GM23248 (cell line): ENCODE measurements at regions not wholly inside any gene's neighbourhood (a gene's known extent, or its start where the extent isn't known, plus 50 kb on each side); places are given as distances from the start of the nearest gene placed in this dataset.
A peak's percentile ranks its signal among the peaks of the same experiment; 100 is the strongest.

Source experiments
- DNase-seq: peaks from one replicate; pipeline ENCODE4 v3.0.0-alpha.2; 2015
- H2AFZ ChIP-seq: fragments of 200-600 bp; sonication (generic); 2 replicates; pipeline ENCODE4 v1.6.1; 2016; ENCODE audit warnings: antibody characterized with exemption
- H3F3A ChIP-seq: fragments of 200-600 bp; sonication (generic); 2 replicates; pipeline ENCODE4 v1.6.1; 2016; ENCODE audit warnings: mild to moderate bottlenecking, antibody characterized with exemption, mixed run types; ENCODE audit not compliant: insufficient read depth
- H3K27ac ChIP-seq: fragments of 200-600 bp; sonication (generic); 2 replicates; pipeline ENCODE4 v1.5.1; 2016; ENCODE audit warnings: mild to moderate bottlenecking
- H3K27me3 ChIP-seq: fragments of 200-600 bp; sonication (generic); replicated peaks from 2 replicates; pipeline ENCODE4 v1.6.1; 2016; ENCODE audit warnings: mild to moderate bottlenecking; ENCODE audit not compliant: insufficient read depth
- H3K36me3 ChIP-seq: fragments of 200-600 bp; sonication (generic); 2 replicates; pipeline ENCODE4 v1.6.1; 2016; ENCODE audit warnings: low read depth, mild to moderate bottlenecking
- H3K4me1 ChIP-seq: fragments of 200-600 bp; sonication (generic); 2 replicates; pipeline ENCODE4 v1.6.1; 2016; ENCODE audit warnings: mild to moderate bottlenecking; ENCODE audit not compliant: insufficient read depth
- H3K4me2 ChIP-seq: fragments of 200-600 bp; sonication (generic); one replicate; pipeline ENCODE4 v1.6.1; 2016; ENCODE audit warnings: mild to moderate bottlenecking; ENCODE audit not compliant: unreplicated experiment
- H3K4me3 ChIP-seq: fragments of 200-600 bp; sonication (generic); 2 replicates; pipeline ENCODE4 v1.5.1; 2016; ENCODE audit warnings: mild to moderate bottlenecking
- H3K79me2 ChIP-seq: fragments of 200-600 bp; sonication (generic); 2 replicates; pipeline ENCODE4 v1.6.1; 2016; ENCODE audit warnings: mild to moderate bottlenecking; ENCODE audit not compliant: insufficient read depth
- H3K9ac ChIP-seq: fragments of 200-600 bp; sonication (generic); 2 replicates; pipeline ENCODE4 v1.6.1; 2016; ENCODE audit warnings: mild to moderate bottlenecking
- H3K9me2 ChIP-seq: fragments of 200-600 bp; sonication (generic); 2 replicates; pipeline ENCODE4 v1.6.1; 2016; ENCODE audit warnings: mixed run types, mild to moderate bottlenecking, moderate library complexity; ENCODE audit not compliant: insufficient read depth
- H3K9me3 ChIP-seq: fragments of 200-600 bp; sonication (generic); one replicate; pipeline ENCODE4 v1.6.1; 2017; ENCODE audit warnings: low read depth
- H4K20me1 ChIP-seq: fragments of 200-600 bp; sonication (generic); 2 replicates; pipeline ENCODE4 v1.6.0; 2016; ENCODE audit not compliant: insufficient read depth
- EZH2 ChIP-seq: fragments of 200-600 bp; sonication (generic); IDR thresholded peaks from 2 replicates; pipeline ENCODE4 v1.6.1; 2018; ENCODE audit warnings: antibody characterized with exemption, mild to moderate bottlenecking; ENCODE audit not compliant: insufficient read depth, poor library complexity, severe bottlenecking
- EZH2phosphoT487 ChIP-seq: fragments of 200-600 bp; sonication (generic); IDR thresholded peaks from 2 replicates; pipeline ENCODE4 v1.6.1; 2018; ENCODE audit warnings: antibody characterized with exemption, moderate library complexity, mild to moderate bottlenecking, low read depth; ENCODE audit not compliant: insufficient read depth
- WGBS, 2 experiments: methylation state at CpG; one replicate each; pipeline ENCODE4 v1.1.6; 2015 to 2017; ENCODE audit warnings: low lambda C conversion rate in 2 of 2, low coverage in 1 of 2; ENCODE audit errors: missing lambda C conversion rate in 2 of 2; 5-methylcytosine and 5-hydroxymethylcytosine counted together
- in situ Hi-C: fragments of 300-500 bp; cut with MboI; formaldehyde crosslinking; loops from 2 replicates; pipeline ENCODE4 v1.15.0; 2020

DNA sequence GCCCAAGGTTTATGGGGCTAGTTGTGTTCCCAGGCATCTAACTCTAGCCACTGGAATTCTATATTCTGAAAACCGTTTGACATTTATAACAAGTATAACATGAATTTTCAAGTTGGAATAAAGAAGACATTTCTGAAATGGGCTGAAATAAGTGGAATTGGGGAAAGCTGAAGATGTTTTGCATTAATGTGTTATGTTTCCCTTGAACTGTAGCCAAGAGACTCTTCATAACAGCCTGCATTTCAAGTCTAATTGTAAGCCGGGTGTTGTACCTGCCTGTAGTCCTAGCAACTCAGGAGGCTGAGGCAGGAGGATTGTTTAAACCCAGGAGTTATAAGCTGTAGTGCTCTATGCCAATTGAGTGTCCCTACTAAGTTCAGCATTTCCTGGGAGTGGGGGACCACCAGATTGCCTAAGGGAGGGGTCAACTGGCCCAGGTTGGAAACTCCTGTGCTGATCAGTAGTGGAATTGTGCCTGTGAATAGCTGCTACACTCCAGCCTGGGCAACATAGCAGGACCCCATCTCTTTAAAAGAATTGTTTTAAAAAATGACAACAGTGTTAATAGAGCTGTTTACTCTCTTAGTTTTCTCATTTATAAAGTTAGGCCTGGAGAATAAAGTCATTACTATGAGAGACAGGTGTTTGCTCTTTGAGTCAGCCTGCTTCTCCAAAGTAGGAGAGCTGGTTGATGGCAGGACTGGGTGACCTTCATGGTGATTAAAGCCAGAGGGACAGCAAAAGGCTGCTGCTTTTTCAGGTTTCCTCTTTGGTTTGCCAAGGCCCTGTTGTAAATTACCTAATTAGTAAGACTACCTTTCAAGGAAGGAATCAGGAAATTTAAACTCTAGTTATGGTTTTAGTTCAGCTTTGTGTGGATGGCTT lies 483.6 kb upstream of the RGS6 start:
- no peak overlapping the region for H3K4me3 ChIP-seq
- in situ Hi-C loops, result no loop called here
- H3K4me1 ChIP-seq, result peaks cover 52% of the 10 kb centered on the region
- no peak for DNase-seq
- H3F3A ChIP-seq, result peaks cover 27% of the 10 kb centered on the region
- peaks cover 89% of the 10 kb centered on the region for H3K79me2 ChIP-seq
- H2AFZ ChIP-seq, result no peak overlapping the region
- H3K9me2 ChIP-seq, result no peaks in the 10 kb centered on the region
- H3K4me2 ChIP-seq, result no peak overlapping the region
- WGBS, 2 experiments, result 43 to 53% methylated on average over 2 of the region's 2 CpGs
- TF ChIP-seq EZH2 (no peak), EZH2phosphoT487 (no peak)
- H3K9ac ChIP-seq, result no peak overlapping the region
- H3K36me3 ChIP-seq, result no peaks in the 10 kb centered on the region
- no peak overlapping the region for H3K27ac ChIP-seq
- no peaks in the 10 kb centered on the region for H4K20me1 ChIP-seq
- no peaks in the 10 kb centered on the region for H3K9me3 ChIP-seq
- no peaks in the 10 kb centered on the region for H3K27me3 ChIP-seq

DNA sequence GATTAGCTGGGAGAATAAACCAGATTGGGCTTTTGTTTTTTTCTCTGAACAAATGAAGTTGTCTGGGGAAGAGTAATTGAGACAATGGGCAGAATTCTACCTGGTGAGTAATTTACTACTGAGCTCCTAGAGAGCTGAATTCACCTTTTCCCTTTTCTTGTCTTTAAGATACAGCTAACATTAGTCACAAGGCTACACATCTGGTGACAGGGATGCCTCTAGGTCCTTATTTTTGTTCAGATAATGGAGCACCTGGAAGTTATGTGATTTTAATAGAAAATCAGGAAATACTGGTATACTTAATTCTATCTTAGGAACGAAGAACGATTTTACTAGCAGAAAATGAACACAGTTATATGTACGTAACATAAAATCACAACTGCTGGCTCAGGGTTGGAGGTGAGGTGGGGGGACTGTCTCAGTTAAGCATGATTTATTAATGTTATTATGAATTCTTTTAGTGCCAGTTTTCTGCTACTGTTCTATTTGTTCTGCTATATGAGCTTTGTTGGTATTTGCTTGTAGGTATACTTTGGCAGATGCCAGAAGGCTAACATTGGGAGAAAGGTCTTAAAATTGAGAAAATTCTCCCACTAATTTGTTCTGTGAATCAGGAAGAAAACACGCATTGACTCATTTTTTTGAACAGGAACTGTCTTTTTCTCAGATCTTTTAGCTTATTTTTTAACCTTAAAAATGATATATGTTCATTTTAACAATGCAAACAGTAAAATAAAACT lies 482.7 kb upstream of the RGS6 start:
- H4K20me1 ChIP-seq, result no peaks in the 10 kb centered on the region
- no peak overlapping the region for H3K27ac ChIP-seq
- peaks cover 88% of the 10 kb centered on the region for H3K79me2 ChIP-seq

DNA sequence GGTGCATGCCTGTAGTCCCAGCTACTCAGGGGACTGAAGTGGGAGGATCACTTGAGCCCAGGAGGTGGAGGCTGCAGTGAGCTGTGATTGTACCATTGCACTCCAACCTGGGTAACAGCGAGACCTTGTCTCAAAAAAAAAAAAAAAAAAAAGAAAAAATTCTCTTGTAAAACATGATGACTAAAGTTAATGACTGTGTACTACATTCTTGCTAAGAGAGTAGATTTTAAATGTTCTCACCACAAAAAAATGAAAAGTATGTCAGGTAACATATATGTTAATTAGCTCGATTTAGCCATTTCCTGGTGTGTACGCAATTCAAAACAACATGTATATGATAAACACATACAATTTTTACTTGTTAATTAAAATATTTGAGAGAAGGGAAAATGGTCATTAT lies 480.7 kb upstream of the RGS6 start:
- in situ Hi-C loops, result no loop called here
- Histone ChIP-seq H3K9me3 (no peaks in the 10 kb centered on the region), H4K20me1 (no peaks in the 10 kb centered on the region), H3K27me3 (no peaks in the 10 kb centered on the region), H3K4me3 (no peak overlapping the region), H3K27ac (no peak overlapping the region), H3K36me3 (no peaks in the 10 kb centered on the region), H3K9me2 (no peaks in the 10 kb centered on the region), H3K4me1 (peaks cover 40% of the 10 kb centered on the region), H3K79me2 (peaks cover 88% of the 10 kb centered on the region), H3K4me2 (no peak overlapping the region), H2AFZ (no peak overlapping the region), H3K9ac (no peak overlapping the region), H3F3A (peaks cover 29% of the 10 kb centered on the region)
- TF ChIP-seq EZH2 (no peak), EZH2phosphoT487 (no peak)
- DNase-seq, result no peak
- 92 to 96% methylated on average over 3 of the region's 3 CpGs for WGBS, 2 experiments

More for the DNA sequence above, 482.7 kb upstream of the RGS6 start:
- no peaks in the 10 kb centered on the region for H3K9me2 ChIP-seq
- H3K4me2 ChIP-seq, result no peak overlapping the region
- no peak overlapping the region for H3K4me3 ChIP-seq
- 90 to 91% methylated on average over 4 of the region's 4 CpGs for WGBS, 2 experiments
- H3K9me3 ChIP-seq, result no peaks in the 10 kb centered on the region
- H3K4me1 ChIP-seq, result peaks cover 50% of the 10 kb centered on the region
- in situ Hi-C loops, result no loop called here
- no peaks in the 10 kb centered on the region for H3K27me3 ChIP-seq
- peaks cover 32% of the 10 kb centered on the region for H3F3A ChIP-seq
- no peak overlapping the region for H2AFZ ChIP-seq
- no peaks in the 10 kb centered on the region for H3K36me3 ChIP-seq
- no peak overlapping the region for H3K9ac ChIP-seq
- TF ChIP-seq EZH2phosphoT487 (no peak), EZH2 (no peak)
- DNase-seq, result peak; percentile 41

DNA sequence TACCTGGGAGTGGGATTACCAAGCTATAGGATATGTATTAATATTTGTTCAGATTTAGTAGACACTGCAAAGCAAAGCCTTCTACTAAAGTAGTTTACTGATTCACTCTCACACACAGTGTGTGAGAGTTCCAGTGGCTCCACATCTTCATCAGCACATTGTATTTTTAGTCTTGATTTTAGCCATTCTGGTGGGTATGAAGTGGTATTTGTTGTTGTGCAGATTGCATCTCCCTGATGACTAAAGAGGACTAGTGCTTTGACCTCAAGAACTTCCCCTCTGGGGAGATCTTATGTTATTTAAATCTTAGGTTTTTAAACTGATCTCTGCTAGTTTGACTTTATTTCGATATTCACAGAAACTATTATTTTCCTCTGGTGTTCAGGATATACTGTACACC lies 479.7 kb upstream of the RGS6 start:
- no peaks in the 10 kb centered on the region for H3K27me3 ChIP-seq
- no peak overlapping the region for H3K4me3 ChIP-seq
- no peak for TF ChIP-seq EZH2
- no peak for TF ChIP-seq EZH2phosphoT487
- peak; percentile 29 for DNase-seq
- H3K79me2 ChIP-seq, result peaks cover 88% of the 10 kb centered on the region
- peaks cover 29% of the 10 kb centered on the region for H3F3A ChIP-seq
- no peaks in the 10 kb centered on the region for H3K9me2 ChIP-seq
- in situ Hi-C loops, result no loop called here
- H4K20me1 ChIP-seq, result no peaks in the 10 kb centered on the region
- 6 to 20% methylated on average over 1 of the region's 1 CpG for WGBS, 2 experiments
- H3K9ac ChIP-seq, result no peak overlapping the region
- H3K36me3 ChIP-seq, result no peaks in the 10 kb centered on the region
- H3K27ac ChIP-seq, result peak overlapping the region; percentile 10
- no peak overlapping the region for H3K4me2 ChIP-seq
- no peak overlapping the region for H2AFZ ChIP-seq
- H3K9me3 ChIP-seq, result no peaks in the 10 kb centered on the region
- H3K4me1 ChIP-seq, result peaks cover 40% of the 10 kb centered on the region
